CD4-positive, CD25-positive, alpha-beta regulatory T cell (primary cell): ENCODE measurements at regions not wholly inside any gene's neighbourhood (a gene's known extent, or its start where the extent isn't known, plus 50 kb on each side); places are given as distances from the start of the nearest gene placed in this dataset.
"Not testable (repeated sequence)": the region's sequence is repeated elsewhere in the genome, so short reads cannot be mapped to it uniquely, and the experiment has no call there.

Experiments used
- ATAC-seq, 2 donors: fragments of 150-1000 bp; cut with Tn5 transposase; one replicate each; pipeline ENCODE4 v1.10.0; 2021; ENCODE audit warnings: low read depth in 2 of 2, moderate number of reproducible peaks in 2 of 2, moderate library complexity in 1 of 2
- DNase-seq, 3 donors: peaks; one replicate each; pipeline versions ENCODE4 v3.0.0 to v3.0.0-alpha.2; 2012 to 2022; ENCODE audit warnings: mixed read lengths in 1 of 3
- H3K27ac ChIP-seq: one replicate; pipeline ENCODE4 v1.7.0; 2013; ENCODE audit warnings: mild to moderate bottlenecking, low read length; ENCODE audit not compliant: insufficient read depth, poor library complexity, severe bottlenecking
- H3K27me3 ChIP-seq: one replicate; pipeline ENCODE4 v1.7.0; 2013; ENCODE audit warnings: low read length; ENCODE audit not compliant: control insufficient read depth, insufficient read depth
- H3K36me3 ChIP-seq: one replicate; pipeline ENCODE4 v1.7.0; 2013; ENCODE audit warnings: mild to moderate bottlenecking, low read length, moderate library complexity; ENCODE audit not compliant: control insufficient read depth, insufficient read depth
- H3K4me1 ChIP-seq: 2 replicates; pipeline ENCODE4 v1.7.0; 2013; ENCODE audit warnings: mild to moderate bottlenecking, low read length; ENCODE audit not compliant: insufficient read depth, control insufficient read depth, poor library complexity, severe bottlenecking
- H3K4me3 ChIP-seq: one replicate; pipeline ENCODE4 v1.7.0; 2013; ENCODE audit warnings: low read depth, mild to moderate bottlenecking, low read length, moderate library complexity
- H3K9me3 ChIP-seq, 2 experiments: 1 replicate in 1 of 2; 2 replicates in 1 of 2; pipeline ENCODE4 v1.7.0; 2013; ENCODE audit warnings: low read length in 2 of 2, mild to moderate bottlenecking in 1 of 2, moderate library complexity in 1 of 2; ENCODE audit not compliant: control insufficient read depth in 2 of 2
- H3K27ac Mint-ChIP-seq, 3 donors: one replicate each; pipeline ENCODE4 v1.8.0; 2020 to 2022; ENCODE audit warnings: mild to moderate bottlenecking in 3 of 3, mixed read lengths in 3 of 3, moderate library complexity in 2 of 3
- H3K27me3 Mint-ChIP-seq: one replicate; pipeline ENCODE4 v1.8.0; 2022; ENCODE audit warnings: mild to moderate bottlenecking, mixed read lengths
- H3K36me3 Mint-ChIP-seq: one replicate; pipeline ENCODE4 v1.8.0; 2020; ENCODE audit warnings: mixed read lengths
- H3K4me1 Mint-ChIP-seq, 4 donors: one replicate each; pipeline ENCODE4 v1.8.0; 2020 to 2022; ENCODE audit warnings: mixed read lengths in 4 of 4, mild to moderate bottlenecking in 1 of 4
- H3K4me3 Mint-ChIP-seq, 4 donors: one replicate each; pipeline ENCODE4 v1.8.0; 2020 to 2022; ENCODE audit warnings: mild to moderate bottlenecking in 4 of 4, mixed read lengths in 4 of 4, moderate library complexity in 3 of 4
- H3K9me3 Mint-ChIP-seq, 7 donors: one replicate each; pipeline ENCODE4 v1.8.0; 2020 to 2022; ENCODE audit warnings: mixed read lengths in 7 of 7, mild to moderate bottlenecking in 3 of 7, moderate library complexity in 2 of 7

GRCh38 chr16:88142056-88142935 is 191.1 kb downstream of the BANP start:
- H3K27me3 ChIP-seq, H3K4me3 ChIP-seq, H3K4me1 Mint-ChIP-seq, H3K27ac ChIP-seq, H3K9me3 ChIP-seq, H3K4me3 Mint-ChIP-seq, DNase-seq, ATAC-seq, H3K36me3 ChIP-seq, H3K4me1 ChIP-seq, H3K27me3 Mint-ChIP-seq, H3K36me3 Mint-ChIP-seq, H3K27ac Mint-ChIP-seq: not testable (repeated sequence)
- peaks cover 0 to 19% (median 3%) of the 10 kb centered on the region in 7 donors for H3K9me3 Mint-ChIP-seq

DNA sequence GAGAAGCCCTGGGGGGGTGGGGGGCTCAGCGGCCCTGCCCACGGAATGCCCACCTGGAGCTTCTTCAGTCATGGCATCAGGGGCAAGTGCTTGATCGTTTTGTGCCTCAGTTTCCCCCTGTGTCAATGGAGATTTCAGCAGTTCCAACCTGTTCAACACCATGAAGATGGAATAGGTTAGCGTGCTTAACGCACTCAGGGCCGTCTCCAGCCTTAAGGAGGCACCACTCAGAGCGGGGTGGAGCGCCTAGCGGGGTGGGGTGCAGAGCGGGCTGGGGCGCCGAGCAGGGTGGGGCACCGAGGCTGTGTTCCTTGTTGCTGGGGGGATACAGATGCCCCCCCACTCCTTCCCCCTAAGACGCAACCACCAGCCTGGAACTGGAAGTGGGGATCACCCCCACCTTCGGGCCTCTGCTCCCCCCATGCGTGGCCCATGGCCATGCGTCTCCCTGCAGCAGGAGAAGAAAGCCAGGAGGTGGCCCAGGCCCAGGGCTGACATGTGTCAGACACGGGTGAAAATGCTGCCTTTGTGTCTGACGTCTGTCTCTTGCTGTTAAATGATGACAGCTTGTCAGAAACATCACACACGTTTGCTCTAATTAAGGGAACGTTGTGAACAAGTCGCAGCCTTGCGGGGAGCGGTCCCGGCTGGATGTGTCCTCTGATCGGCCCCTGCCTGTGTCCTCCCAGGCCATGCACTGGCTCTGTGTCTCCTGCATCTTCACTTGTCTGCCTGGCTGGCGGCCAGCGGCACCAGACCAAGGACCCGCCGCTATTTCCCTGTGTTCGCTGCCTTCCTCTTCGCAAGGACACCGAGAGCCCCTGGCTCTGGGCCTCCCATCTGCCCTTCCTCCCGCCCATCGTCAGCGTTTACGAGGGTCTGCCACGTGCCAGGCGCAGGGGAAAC is 192.1 kb downstream of the BANP start:
- not testable (repeated sequence) for H3K36me3 ChIP-seq, H3K27me3 Mint-ChIP-seq, H3K4me3 Mint-ChIP-seq, H3K27ac ChIP-seq, H3K36me3 Mint-ChIP-seq, H3K4me1 ChIP-seq, H3K9me3 ChIP-seq, ATAC-seq, H3K4me3 ChIP-seq, H3K4me1 Mint-ChIP-seq, H3K27me3 ChIP-seq, H3K27ac Mint-ChIP-seq, DNase-seq
- H3K9me3 Mint-ChIP-seq, result peaks cover 0 to 13% (median 0%) of the 10 kb centered on the region in 7 donors

DNA sequence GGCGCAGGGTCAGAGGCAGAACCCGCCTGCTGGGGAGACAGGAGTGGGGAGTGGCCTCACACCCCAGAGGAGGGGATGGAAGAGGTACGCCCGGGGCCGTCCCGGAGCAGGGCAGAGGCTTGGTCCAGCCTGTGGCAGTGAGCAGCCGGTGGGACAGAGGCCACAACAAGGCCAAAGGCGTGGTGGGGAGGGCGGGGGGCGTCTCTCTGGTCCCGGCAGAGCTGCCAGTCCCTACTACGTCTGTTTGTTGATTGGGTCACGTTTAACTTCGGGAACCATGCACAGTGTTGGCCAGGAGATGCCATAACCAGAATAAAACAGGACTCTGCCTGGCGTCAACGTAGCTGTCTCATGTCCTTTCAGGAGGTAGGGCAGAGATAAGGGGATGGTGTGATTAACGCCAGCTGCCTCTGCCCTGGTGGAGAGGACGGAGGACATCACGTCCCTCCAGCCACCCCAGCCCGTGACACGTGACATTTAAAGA is 192.8 kb downstream of the BANP start:
- Histone ChIP-seq H3K27ac (no peak overlapping the region), H3K4me3 (no peak overlapping the region), H3K27me3 (no peaks in the 10 kb centered on the region), H3K4me1 (no peaks in the 10 kb centered on the region), H3K9me3 (no peaks in the 10 kb centered on the region), H3K36me3 (no peaks in the 10 kb centered on the region)
- H3K27ac Mint-ChIP-seq, result no peak overlapping the region
- no peak for DNase-seq
- H3K36me3 Mint-ChIP-seq, result no peaks in the 10 kb centered on the region
- H3K4me3 Mint-ChIP-seq, result no peak overlapping the region
- peaks cover 9% of the 10 kb centered on the region for H3K27me3 Mint-ChIP-seq
- H3K4me1 Mint-ChIP-seq, result no peaks in the 10 kb centered on the region
- ATAC-seq, result no peak
- peaks cover 0 to 6% (median 0%) of the 10 kb centered on the region in 7 donors for H3K9me3 Mint-ChIP-seq

- not testable (repeated sequence) for H3K27ac ChIP-seq, H3K4me1 Mint-ChIP-seq, H3K36me3 ChIP-seq, H3K4me3 ChIP-seq, H3K9me3 Mint-ChIP-seq, H3K9me3 ChIP-seq, ATAC-seq, H3K27me3 ChIP-seq, H3K4me1 ChIP-seq, H3K27me3 Mint-ChIP-seq, H3K36me3 Mint-ChIP-seq, H3K4me3 Mint-ChIP-seq, DNase-seq, H3K27ac Mint-ChIP-seq
Measured at GRCh38 chr16:88145376-88145775, 194.1 kb downstream of the BANP start.

DNA sequence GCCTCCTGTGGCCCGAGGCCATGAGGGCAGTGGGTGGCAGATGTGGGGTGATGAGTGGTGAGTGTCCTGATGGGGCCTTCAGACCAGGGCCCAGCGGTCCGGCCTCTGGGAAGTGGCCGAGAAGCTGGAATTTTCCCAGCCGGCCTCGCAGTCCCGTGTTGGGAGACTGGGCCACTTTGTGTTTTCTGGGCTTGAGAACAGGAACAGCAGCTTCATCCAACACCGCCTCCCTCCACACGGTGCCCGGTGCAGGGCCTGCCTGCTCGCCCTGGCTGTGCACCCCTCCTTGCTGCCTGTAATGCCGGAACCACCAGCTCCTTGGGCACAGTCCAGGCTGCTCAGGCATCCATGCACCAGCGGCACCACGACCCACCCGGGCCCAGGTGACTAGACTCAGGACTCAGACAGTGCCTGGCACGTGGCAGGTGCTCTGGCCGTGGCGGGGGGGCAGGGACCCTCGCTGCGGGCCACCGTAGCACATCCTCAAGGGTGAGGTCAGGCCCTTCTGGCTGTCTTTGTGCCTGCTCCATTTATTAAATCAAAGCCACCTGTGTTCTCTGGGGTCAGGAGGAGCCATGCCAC is 194.7 kb downstream of the BANP start:
- not testable (repeated sequence) for H3K27ac Mint-ChIP-seq, DNase-seq, H3K4me1 Mint-ChIP-seq, H3K27me3 ChIP-seq, H3K4me3 ChIP-seq, H3K27me3 Mint-ChIP-seq, H3K27ac ChIP-seq, H3K4me1 ChIP-seq, H3K9me3 ChIP-seq, H3K4me3 Mint-ChIP-seq, H3K36me3 Mint-ChIP-seq, ATAC-seq, H3K9me3 Mint-ChIP-seq, H3K36me3 ChIP-seq

- not testable (repeated sequence) for ATAC-seq, H3K36me3 Mint-ChIP-seq, H3K4me3 ChIP-seq, H3K27ac ChIP-seq, H3K9me3 Mint-ChIP-seq, H3K27ac Mint-ChIP-seq, H3K4me1 Mint-ChIP-seq, DNase-seq, H3K27me3 ChIP-seq, H3K9me3 ChIP-seq, H3K4me3 Mint-ChIP-seq, H3K36me3 ChIP-seq, H3K27me3 Mint-ChIP-seq, H3K4me1 ChIP-seq
Measured at GRCh38 chr16:88148078-88148477, 196.8 kb downstream of the BANP start.

GRCh38 chr16:88148682-88149081 is 197.4 kb downstream of the BANP start:
- not testable (repeated sequence) for H3K9me3 ChIP-seq, H3K4me1 ChIP-seq, H3K27ac Mint-ChIP-seq, H3K4me1 Mint-ChIP-seq, H3K4me3 ChIP-seq, DNase-seq, H3K36me3 ChIP-seq, H3K27me3 ChIP-seq, H3K4me3 Mint-ChIP-seq, H3K27me3 Mint-ChIP-seq, H3K9me3 Mint-ChIP-seq, H3K36me3 Mint-ChIP-seq, H3K27ac ChIP-seq, ATAC-seq
